ENCODE measurements at regions not wholly inside any gene's neighbourhood (a gene's known extent, or its start where the extent isn't known, plus 50 kb on each side); places are given as distances from the start of the nearest gene placed in this dataset.

DNA sequence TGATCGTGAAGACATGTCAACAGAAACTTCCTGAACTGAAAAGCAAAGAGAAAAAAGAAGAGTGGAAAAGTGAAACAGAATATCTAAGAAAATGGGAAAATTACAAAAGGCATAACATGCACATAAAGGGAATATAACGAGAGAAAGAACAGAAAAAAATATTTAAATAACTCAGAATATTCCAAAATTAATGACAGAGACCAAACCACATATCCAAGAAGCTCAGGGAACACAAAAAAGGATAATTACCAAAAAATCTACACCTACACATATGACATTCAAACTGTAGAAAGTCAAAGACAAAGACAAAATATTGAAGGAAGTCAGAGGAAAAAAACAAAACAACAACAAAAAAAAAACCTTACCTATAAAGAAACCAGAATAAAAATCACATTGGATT lies 105.5 kb downstream of the OR13A1 start:
- TF ChIP-seq, protein P1, sequence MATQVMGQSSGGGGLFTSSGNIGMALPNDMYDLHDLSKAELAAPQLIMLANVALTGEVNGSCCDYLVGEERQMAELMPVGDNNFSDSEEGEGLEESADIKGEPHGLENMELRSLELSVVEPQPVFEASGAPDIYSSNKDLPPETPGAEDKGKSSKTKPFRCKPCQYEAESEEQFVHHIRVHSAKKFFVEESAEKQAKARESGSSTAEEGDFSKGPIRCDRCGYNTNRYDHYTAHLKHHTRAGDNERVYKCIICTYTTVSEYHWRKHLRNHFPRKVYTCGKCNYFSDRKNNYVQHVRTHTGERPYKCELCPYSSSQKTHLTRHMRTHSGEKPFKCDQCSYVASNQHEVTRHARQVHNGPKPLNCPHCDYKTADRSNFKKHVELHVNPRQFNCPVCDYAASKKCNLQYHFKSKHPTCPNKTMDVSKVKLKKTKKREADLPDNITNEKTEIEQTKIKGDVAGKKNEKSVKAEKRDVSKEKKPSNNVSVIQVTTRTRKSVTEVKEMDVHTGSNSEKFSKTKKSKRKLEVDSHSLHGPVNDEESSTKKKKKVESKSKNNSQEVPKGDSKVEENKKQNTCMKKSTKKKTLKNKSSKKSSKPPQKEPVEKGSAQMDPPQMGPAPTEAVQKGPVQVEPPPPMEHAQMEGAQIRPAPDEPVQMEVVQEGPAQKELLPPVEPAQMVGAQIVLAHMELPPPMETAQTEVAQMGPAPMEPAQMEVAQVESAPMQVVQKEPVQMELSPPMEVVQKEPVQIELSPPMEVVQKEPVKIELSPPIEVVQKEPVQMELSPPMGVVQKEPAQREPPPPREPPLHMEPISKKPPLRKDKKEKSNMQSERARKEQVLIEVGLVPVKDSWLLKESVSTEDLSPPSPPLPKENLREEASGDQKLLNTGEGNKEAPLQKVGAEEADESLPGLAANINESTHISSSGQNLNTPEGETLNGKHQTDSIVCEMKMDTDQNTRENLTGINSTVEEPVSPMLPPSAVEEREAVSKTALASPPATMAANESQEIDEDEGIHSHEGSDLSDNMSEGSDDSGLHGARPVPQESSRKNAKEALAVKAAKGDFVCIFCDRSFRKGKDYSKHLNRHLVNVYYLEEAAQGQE (IDR thresholded peaks at IDR 0.05; ENCODE audit: insufficient replicate concordance, low read depth): no peak
- TF ChIP-seq, protein P2, sequence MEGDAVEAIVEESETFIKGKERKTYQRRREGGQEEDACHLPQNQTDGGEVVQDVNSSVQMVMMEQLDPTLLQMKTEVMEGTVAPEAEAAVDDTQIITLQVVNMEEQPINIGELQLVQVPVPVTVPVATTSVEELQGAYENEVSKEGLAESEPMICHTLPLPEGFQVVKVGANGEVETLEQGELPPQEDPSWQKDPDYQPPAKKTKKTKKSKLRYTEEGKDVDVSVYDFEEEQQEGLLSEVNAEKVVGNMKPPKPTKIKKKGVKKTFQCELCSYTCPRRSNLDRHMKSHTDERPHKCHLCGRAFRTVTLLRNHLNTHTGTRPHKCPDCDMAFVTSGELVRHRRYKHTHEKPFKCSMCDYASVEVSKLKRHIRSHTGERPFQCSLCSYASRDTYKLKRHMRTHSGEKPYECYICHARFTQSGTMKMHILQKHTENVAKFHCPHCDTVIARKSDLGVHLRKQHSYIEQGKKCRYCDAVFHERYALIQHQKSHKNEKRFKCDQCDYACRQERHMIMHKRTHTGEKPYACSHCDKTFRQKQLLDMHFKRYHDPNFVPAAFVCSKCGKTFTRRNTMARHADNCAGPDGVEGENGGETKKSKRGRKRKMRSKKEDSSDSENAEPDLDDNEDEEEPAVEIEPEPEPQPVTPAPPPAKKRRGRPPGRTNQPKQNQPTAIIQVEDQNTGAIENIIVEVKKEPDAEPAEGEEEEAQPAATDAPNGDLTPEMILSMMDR (IDR thresholded peaks at IDR 0.05; ENCODE audit: insufficient read depth, low read length): no peak

All from HL-60 (cell line).